GM19467 (cell line): ENCODE measurements at regions not wholly inside any gene's neighbourhood (a gene's known extent, or its start where the extent isn't known, plus 50 kb on each side); places are given as distances from the start of the nearest gene placed in this dataset.
"Not testable (repeated sequence)": the region's sequence is repeated elsewhere in the genome, so short reads cannot be mapped to it uniquely, and the experiment has no call there.

Experiments used
- ATAC-seq: cut with Tn5 transposase; IDR thresholded peaks from one replicate; pipeline ENCODE4 v1.9.1; 2021; ENCODE audit warnings: mild to moderate bottlenecking, moderate library complexity; ENCODE audit not compliant: unreplicated experiment

DNA sequence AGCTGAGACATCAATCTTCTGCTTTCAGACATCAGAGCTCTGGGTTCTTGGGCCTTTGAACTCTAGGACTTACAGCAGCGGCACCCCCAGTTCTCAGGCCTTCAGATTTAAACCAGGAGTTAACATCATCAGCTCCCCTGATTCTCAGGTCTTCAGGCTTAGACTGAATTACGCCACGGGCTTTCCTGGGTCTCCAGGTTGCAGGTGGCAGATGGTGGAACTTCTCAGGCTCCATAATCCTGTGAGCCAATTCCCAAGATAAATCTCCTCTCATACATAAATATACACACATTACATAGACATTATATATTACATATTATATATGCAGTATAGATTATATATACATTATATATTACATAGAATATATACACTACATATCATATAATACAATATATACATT, 408.9 kb upstream of the AUTS2 start:
- no peak for ATAC-seq

DNA sequence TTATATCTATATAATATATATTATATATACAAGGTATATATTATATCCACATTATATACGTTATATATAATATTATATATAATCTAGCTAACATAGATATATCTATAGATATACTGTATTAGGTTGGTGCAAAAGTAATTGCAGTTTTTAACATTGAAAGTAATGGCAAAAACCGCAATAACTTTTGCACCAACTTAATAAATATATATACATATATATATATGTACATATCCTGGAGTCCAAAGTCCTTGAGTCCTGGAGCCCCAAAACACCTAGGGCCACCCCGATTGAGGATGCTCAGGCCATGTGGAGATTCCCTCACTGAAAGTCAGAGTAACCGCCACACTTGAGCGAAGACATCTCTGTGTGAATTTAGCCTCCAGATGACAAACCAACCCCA, 408.2 kb upstream of the AUTS2 start:
- no peak for ATAC-seq

DNA sequence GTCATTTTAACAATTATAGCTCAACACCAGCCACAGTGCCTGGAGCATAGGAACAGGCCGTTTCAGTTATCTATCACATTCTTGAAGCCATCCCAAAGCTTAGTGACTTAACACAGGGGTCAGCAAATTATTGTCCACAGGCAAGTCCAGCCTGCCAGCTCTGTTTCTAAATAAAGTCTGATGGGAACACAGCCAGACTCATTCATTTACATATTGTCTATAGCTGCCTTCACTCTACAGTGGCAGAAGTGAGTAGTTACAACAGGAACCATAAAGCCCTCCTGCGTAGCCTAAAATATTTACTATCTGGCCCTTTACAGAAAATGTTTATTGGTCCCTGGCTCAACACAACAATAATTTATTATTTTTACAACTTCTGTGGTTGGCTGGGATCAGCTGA, 407.5 kb upstream of the AUTS2 start:
- no peak for ATAC-seq

DNA sequence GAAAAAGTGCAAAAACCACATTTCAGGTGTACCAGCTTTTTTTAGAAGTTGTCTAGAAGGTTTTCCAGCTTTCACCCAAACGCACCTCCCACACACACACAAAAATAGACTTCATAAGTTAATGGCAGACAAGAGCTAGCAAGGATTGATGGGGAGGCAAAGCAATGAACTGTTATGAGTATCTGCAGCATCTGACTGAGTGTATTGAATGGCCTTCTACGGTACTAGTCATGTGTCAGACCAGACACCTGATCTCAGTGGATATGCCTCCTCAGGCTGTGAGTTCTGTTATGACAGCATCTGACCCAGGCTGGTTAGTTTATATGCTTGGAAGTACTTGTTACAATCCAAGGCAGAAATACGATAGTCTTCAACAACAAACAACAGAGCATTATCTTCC, 406.1 kb upstream of the AUTS2 start:
- no peak for ATAC-seq

DNA sequence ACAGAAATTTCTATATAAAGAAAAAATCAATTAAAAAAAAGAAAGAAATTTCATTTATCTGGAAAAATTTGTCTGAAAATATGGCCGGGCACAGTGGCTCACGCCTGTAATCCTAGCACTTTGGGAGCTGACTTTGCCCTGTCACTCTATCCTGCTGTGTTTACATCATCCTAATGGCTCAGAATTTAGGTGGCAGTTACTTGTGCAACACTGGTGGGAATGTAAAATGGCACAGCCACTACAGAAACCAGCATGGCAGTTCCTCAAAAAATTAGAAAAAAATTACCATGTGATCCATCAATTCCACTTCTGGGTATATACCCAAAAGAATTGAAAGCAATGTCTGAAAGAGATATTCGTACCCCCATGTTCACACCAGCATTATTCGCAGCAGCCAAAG, 405.2 kb upstream of the AUTS2 start:
- no peak for ATAC-seq

DNA sequence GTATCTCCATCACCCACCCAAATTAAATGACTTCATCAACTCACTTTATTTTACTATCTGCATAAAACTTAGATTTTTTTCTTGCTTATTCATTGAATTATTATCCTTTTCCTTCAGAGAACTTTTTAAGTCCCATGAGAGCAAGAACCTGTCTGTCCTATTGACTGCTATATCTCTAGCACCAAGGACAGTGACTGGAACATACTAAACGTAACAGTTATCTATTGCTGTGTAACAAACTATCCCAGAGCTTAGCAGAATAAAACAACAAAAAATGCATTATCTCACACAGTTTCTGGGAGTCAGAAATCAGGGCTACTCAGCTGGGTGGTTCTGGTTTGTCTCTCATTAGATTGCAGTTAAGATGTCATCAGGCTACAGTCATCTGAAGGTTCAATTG, 401.7 kb upstream of the AUTS2 start:
- ATAC-seq, result no peak

DNA sequence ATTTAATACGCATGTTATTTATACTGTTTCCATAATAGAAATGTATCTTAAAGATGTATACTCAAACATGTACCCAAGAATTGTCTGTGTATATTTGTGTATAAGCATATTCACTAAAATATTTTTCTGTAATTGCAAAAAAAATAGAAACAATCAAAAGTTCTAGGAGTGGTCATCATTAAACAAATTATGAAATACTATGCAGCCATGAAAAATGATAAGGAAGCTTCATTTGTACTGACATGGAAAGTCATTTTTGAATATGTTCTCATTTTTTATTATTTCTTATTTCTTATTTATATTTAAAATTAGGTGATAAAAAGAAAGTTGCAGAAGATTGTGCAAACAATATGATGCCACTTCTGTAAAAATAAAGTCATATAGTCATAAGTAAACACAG, 400.0 kb upstream of the AUTS2 start:
- ATAC-seq, result no peak

DNA sequence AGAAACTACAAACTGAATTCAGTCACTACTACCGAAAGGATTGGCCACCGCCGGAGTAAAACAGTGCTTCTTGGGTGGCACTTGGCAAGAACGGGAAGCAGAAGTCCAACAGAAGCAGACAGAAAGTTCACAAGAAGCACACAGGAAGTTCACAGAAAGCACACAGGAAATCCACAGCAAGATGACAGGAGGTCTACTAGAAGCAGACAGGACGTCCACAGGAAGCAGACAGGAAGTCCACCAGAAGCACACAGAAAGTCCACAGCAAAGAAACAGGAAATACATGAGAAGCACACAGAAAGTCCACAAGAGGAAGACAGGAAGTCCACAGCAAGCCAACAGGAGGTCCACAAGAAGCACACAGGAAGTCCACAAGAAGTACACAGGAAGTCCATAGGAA, 399.2 kb upstream of the AUTS2 start:
- no peak for ATAC-seq

DNA sequence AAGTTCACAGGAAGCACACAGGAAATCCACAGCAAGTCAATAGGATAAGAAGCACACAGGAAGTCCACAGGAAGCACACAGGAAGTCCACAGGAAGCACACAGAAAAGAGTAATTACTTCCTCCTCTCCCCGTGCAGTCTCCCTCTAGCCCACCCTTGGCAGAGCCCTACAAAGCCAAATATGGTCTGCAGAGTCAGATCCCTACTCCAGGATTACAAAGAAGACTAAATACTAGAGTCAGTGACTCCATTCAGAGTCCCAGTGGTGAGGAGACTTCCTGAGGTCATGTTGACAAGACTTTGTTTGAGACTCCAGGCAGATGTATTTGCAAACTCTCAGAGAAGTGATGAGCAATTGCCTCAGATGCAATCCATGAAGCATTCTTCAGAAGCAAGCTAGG, 398.6 kb upstream of the AUTS2 start:
- ATAC-seq, result no peak

DNA sequence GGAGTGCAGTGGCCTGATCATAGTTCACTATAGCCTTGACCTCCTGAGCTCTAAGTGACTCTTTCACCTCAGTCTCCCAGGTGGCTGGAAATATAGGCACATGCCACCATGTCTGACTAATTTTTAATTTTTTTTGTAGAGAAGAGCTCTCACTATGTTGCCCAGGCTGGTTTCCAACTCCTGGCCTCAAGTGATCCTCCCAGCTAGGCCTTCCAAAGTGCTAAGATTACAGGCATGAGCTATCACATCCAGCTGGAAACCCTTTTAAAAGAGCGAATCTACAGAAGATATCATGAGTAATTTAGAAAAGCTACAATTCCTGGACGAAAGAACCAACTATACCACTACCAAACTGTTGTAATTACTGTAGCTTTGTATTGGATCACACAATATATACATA, 394.4 kb upstream of the AUTS2 start:
- no peak for ATAC-seq

DNA sequence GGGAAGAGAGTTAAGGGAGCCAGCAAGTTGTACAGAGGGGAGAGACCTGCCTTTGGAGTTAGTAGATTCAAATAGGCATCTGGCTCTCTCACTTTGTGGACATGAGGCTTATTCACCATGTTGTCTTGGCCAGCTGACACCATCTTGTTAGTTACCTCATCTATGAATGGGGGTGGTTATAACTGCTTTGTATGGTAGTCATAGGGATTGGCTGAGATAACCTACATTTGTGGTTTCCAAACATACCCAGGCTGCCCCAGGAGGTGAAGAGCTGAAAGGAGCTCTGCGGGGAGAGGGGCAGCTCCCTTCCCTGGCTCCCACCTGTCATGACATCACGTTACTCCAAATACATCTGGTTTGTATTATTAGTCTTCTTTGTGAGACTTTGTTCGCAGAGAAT, 393.3 kb upstream of the AUTS2 start:
- no peak for ATAC-seq

DNA sequence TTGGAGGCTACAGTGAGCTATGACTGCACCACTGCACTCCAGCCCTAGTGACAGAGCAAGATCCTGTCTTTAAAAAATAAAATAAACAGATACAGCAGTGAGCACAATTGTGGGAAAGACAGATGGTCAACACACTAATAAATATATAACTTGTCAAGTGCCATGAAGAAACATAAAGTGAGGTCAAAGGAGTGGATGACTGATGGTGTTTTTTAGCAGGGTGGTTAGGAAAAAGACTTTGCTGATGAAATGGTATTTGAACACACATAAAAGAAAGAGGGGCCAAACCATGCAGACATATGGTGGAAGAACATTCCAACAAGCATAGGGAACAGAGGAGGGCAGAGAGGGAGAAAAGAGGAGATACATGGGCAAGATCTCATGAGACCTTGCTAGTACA, 392.7 kb upstream of the AUTS2 start:
- no peak for ATAC-seq

DNA sequence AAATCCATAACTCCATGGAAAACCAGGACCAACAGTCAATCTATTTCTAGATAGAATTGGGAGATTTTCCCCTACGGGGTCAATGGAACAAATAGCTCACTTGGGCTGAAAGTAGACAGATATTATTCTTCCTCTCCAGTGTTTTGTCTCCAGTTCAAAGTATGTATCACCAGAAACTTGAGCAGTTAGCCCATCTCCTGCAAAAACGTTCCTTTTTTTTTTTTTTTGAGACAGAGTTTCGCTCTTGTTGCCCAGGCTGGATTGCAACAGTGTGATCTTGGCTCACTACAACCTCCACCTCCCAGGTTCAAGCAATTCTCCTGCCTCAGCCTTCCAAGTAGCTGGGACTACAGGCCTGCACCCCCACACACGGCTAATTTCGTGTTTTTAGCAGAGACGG, 390.0 kb upstream of the AUTS2 start:
- ATAC-seq, result no peak

DNA sequence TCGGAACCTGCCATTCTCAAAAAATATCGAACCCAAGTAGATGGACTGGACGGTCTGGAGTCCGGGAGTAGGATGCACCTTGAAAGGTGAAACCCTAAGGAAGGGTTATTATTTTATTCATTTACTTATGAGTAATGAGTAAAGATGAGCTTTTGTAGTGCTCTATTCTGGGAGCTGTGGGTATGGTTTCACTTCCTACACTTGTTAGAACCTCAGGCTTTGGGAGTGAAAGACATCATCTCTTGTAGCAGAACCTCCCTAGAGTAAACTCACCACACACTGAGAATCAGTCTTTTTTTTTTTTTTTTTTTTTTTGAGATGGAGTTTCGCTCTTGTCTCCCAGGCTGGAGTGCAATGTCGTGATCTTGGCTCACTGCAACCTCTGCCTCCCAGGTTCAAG, 389.4 kb upstream of the AUTS2 start:
- no peak for ATAC-seq

DNA sequence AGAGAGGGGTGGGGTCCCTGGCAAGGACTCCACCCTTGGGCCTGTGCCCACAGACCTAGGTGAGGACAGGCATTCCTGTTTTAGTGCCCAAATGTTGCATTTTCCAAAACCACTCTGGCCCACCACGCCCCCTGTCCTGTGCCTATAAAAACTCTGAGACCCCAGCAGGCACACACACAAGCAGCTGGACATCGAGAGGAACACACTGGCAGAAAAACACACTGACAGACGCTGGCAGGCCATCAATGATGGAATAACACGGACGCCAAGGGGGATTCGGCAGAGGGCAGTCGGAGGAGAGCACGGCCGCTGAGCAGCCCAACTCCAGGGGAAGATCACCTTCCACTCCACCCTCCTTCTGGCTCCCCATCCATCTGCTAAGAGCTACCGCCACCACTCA, 386.9 kb upstream of the AUTS2 start:
- ATAC-seq, result no peak

DNA sequence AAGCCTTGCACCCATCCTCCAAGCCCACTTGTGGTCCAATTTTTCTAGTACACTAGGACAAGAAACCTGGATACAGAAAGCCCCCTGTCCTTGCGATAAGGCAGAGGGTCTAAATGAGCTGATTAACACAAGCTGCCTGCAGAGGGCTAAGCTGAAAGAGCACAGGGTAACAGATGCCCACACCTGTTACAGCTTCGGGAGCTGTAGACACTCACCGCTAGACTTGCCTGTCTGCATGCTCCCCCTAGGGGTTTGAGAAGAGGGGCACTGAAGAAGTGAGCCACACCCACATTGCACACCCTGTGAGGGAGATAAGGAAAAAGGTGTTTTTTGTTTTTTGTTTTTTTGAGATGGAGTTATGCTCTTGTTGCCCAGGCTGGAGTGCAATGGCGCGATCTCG, 386.5 kb upstream of the AUTS2 start:
- ATAC-seq, result no peak

DNA sequence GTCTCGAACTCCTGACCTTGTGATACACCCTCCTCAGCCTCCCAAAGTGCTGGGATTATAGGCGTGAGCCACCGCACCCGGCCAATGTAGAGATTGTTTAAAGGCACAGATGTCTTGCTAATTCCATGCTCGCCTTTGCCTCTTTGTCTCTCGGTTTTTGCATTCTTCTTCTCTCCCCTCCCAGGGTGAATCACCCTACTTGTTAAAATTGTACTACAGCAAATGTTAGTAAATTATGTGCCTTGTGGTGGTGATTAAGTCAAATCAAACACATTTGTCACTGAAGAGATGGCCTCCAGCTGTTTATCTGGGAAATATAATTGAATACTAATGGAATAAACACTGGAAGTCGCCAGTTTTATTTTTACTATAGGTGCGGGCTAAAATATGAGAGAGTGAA, 384.4 kb upstream of the AUTS2 start:
- no peak for ATAC-seq

DNA sequence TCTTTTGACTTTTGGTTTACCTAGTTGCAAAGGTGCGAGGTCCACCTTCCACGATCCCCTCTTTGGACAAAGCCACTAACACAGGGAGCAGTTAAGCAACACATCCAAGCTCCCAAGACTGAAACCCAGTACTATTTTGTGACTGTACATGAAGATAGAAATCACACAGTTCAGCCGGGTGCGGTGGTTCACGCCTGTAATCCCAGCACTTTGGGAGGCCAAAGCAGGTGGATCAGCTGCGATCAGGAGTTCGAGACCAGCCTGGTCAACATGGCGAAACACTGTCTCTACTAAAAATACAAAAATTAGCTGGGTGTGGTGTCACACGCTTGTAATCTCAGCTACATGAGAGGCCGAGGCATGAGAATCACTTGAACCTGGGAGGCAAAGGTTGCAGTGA, 382.8 kb upstream of the AUTS2 start:
- not testable (repeated sequence) for ATAC-seq

DNA sequence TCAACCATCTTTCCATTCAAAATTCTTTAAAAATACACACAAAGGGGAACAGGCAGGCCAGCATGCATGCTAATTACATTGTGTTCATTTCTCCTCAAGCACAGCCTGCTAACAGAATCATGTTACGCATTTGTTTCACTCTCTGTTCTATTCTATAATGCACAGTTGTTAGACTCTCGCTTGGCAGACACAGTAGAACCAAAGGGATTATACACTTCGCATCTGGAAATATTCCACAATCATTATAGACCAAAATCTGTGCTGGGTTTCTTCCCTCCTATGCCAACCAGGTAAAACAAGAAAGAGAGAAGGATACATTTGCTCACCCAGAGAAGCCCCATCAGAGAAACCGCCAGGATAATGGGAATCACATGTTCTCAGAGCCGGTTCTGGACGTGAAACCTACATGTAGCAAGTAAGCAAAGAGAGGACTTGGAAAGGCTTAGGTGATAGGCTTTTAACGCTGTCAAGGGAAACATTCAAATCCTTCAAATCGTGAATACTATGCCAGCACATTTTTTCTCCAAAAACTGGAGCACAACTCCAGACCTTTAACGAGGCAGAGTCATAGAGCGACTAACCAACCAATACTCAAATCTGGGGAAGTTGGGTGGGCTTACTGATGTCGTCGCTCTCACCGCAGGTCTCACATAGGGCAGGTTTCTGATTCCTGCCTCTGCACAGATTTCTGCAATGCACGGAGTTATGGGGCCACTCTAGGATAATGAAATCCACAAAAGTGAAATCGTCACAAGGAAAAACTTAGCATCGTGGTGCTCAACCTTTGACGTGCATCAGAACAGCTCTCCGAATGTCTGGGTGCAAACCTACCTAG, 380.5 kb upstream of the AUTS2 start:
- no peak for ATAC-seq

DNA sequence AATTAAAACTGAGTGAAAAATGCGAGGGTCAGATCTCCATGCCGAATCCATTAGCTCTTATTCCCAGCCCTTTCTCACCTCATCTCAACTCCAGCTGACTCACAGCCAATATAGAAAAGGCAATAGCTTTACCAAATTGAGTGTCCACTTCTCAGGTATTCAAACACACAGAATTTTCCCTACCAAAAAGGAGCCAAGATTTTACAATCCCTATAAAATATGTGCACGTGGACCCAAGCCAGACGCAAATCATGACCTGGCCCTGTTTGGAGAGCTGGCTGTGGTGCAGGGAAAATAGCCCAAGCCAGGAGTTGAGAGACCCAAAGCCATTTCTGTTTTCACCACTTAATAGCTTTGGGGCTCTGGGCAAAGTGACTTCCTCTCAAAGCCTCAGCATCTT, 379.7 kb upstream of the AUTS2 start:
- ATAC-seq, result no peak

DNA sequence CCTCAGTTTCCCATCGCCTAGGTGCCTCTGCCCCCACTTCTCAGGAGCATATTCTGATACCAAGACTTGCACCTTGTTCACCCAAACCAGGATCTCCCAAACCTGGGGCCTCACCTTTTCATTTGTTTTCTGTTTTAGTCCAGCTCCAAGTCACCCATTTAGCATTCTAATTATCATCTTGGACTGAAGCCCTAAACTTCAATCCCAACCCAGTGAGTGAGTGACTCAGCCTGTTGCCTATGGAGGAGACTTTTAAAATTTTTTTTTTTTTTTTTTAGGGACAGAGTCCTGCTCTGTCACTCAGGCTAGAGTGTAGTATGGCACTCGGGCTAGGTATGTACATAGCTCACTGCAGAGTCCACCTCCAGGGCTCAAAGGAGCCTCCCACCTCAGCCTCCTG, 378.9 kb upstream of the AUTS2 start:
- no peak for ATAC-seq

DNA sequence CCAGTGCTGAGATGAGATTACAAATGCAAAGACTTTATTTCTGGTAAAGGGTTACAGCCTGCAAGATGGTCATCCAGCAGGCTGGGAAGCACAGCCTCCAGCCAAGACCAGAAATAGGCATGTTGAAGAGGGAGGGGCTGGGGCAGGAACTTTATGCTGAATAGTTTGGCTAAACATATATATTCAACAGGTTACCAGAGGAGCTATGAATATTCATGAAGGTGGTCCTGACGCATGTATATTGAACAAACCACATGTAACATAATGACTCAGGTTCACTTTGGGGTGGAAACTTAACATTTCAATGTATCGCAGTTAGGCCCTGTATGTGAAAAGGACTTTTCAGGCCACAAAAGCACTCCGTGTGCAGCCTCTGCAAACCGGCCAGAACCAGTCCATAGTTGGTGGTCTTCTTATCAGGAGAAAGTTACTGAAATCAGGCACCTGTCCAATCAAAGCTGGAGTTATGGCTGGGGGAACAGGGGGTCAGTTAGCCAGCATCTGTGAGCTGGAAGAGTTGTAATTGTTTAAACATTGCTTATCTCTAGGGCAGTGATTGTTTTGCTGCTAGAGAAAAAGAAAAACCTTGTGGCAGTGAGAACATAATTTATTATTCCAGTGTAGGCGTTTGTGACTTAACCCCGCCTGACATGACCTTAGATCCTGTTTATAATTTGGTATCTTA, 372.9 kb upstream of the AUTS2 start:
- ATAC-seq, result no peak
